Loucy (cell line): ENCODE measurements at regions not wholly inside any gene's neighbourhood (a gene's known extent, or its start where the extent isn't known, plus 50 kb on each side); places are given as distances from the start of the nearest gene placed in this dataset.

ENCODE experiments used
- H2AFZ ChIP-seq: fragments of 200-600 bp; sonication (generic); 2 replicates; pipeline ENCODE4 v1.6.0; 2016; ENCODE audit warnings: antibody characterized with exemption, mild to moderate bottlenecking, low read length, moderate library complexity
- H3F3A ChIP-seq: fragments of 200-600 bp; 2 replicates; pipeline ENCODE4 v1.6.0; 2016; ENCODE audit warnings: antibody characterized with exemption, low read depth, mild to moderate bottlenecking
- H3K27me3 ChIP-seq: fragments of 200-600 bp; sonication (generic); 2 replicates; pipeline ENCODE4 v1.6.1; 2014; ENCODE audit warnings: low read length, mild to moderate bottlenecking; ENCODE audit not compliant: insufficient read depth, poor library complexity, severe bottlenecking
- H3K36me3 ChIP-seq: fragments of 200-600 bp; sonication (generic); 2 replicates; pipeline ENCODE4 v1.6.1; 2016; ENCODE audit warnings: low read length; ENCODE audit not compliant: insufficient read depth
- H3K4me1 ChIP-seq: fragments of 200-600 bp; sonication (generic); 2 replicates; pipeline ENCODE4 v1.5.1; 2014; ENCODE audit warnings: low read length, mild to moderate bottlenecking; ENCODE audit not compliant: insufficient read depth, poor library complexity, severe bottlenecking
- H3K4me2 ChIP-seq: fragments of 200-600 bp; sonication (generic); 2 replicates; pipeline ENCODE4 v1.6.0; 2014; ENCODE audit warnings: antibody characterized with exemption, low read length, low read depth, mild to moderate bottlenecking; ENCODE audit not compliant: poor library complexity, severe bottlenecking
- H3K4me3 ChIP-seq: fragments of 200-600 bp; sonication (generic); 2 replicates; pipeline ENCODE4 v1.5.1; 2014; ENCODE audit warnings: low read length, mild to moderate bottlenecking, mixed read lengths; ENCODE audit not compliant: poor library complexity, severe bottlenecking
- H3K79me2 ChIP-seq: fragments of 200-600 bp; sonication (generic); 2 replicates; pipeline ENCODE4 v1.6.1; 2014; ENCODE audit warnings: low read length; ENCODE audit not compliant: insufficient read depth
- H3K9ac ChIP-seq: fragments of 200-600 bp; sonication (generic); 2 replicates; pipeline ENCODE4 v1.6.0; 2014; ENCODE audit warnings: mild to moderate bottlenecking, low read depth, low read length, moderate library complexity; ENCODE audit not compliant: poor library complexity, severe bottlenecking
- H3K9me2 ChIP-seq: fragments of 200-600 bp; sonication (generic); replicated peaks from 2 replicates; pipeline ENCODE4 v1.6.1; 2016; ENCODE audit warnings: low read depth, low read length, mixed read lengths
- H3K9me3 ChIP-seq: fragments of 200-600 bp; sonication (generic); 2 replicates; pipeline ENCODE4 v1.6.1; 2014; ENCODE audit warnings: mild to moderate bottlenecking, antibody characterized with exemption, low read length, low read depth; ENCODE audit not compliant: insufficient read depth
- H4K20me1 ChIP-seq: fragments of 200-600 bp; sonication (generic); 2 replicates; pipeline ENCODE4 v1.6.0; 2014; ENCODE audit warnings: antibody characterized with exemption, low read length, mild to moderate bottlenecking; ENCODE audit not compliant: insufficient read depth, poor library complexity, severe bottlenecking
- EZH2phosphoT487 ChIP-seq: fragments of 200-600 bp; IDR thresholded peaks from 2 replicates; pipeline ENCODE4 v1.6.1; 2018; ENCODE audit warnings: antibody characterized with exemption, mild to moderate bottlenecking, moderate library complexity, borderline replicate concordance
- TF ChIP-seq, protein P1 (sequence below): fragments of 200-600 bp; sonication (generic); conservative IDR thresholded peaks from 2 replicates; pipeline ENCODE4 v1.5.1; 2014; ENCODE audit warnings: mild to moderate bottlenecking, antibody characterized with exemption, low read length

DNA sequence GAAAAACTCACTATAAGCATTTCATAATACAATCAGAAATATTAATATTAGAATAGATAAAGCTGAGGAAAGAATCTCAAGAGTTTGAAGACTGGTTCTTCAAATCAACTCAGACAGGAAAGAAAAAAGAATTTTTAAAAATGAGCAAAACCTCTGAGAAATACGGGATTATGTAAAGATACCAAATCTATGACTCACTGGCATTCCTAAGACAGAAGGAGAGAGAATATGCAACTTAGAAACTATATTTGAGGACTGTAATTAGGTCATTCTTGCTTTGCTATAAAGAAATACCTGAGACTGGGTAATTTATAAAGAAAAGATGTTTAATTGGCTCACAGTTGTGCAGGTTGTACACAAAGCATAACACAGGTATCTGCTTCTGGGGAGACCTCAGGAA, 665.1 kb downstream of the RNF144B start:
- H3K9me2 ChIP-seq: no peaks in the 10 kb centered on the region
- H2AFZ ChIP-seq: no peak overlapping the region
- H3K4me3 ChIP-seq: no peak overlapping the region
- H3K36me3 ChIP-seq: no peaks in the 10 kb centered on the region
- H3K79me2 ChIP-seq: no peaks in the 10 kb centered on the region
- no peak overlapping the region for H3K4me2 ChIP-seq
- H4K20me1 ChIP-seq: no peaks in the 10 kb centered on the region
- H3F3A ChIP-seq: no peaks in the 10 kb centered on the region
- 0 out of 2 replicates have a peak, but pooled peaks cover 7% of the 10 kb centered on the region for H3K9me3 ChIP-seq
- H3K4me1 ChIP-seq: no peaks in the 10 kb centered on the region
- H3K27me3 ChIP-seq: no peaks in the 10 kb centered on the region
- TF ChIP-seq EZH2phosphoT487: no peak
- TF ChIP-seq, protein P1, sequence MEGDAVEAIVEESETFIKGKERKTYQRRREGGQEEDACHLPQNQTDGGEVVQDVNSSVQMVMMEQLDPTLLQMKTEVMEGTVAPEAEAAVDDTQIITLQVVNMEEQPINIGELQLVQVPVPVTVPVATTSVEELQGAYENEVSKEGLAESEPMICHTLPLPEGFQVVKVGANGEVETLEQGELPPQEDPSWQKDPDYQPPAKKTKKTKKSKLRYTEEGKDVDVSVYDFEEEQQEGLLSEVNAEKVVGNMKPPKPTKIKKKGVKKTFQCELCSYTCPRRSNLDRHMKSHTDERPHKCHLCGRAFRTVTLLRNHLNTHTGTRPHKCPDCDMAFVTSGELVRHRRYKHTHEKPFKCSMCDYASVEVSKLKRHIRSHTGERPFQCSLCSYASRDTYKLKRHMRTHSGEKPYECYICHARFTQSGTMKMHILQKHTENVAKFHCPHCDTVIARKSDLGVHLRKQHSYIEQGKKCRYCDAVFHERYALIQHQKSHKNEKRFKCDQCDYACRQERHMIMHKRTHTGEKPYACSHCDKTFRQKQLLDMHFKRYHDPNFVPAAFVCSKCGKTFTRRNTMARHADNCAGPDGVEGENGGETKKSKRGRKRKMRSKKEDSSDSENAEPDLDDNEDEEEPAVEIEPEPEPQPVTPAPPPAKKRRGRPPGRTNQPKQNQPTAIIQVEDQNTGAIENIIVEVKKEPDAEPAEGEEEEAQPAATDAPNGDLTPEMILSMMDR: no peak
- H3K9ac ChIP-seq: no peak overlapping the region

DNA sequence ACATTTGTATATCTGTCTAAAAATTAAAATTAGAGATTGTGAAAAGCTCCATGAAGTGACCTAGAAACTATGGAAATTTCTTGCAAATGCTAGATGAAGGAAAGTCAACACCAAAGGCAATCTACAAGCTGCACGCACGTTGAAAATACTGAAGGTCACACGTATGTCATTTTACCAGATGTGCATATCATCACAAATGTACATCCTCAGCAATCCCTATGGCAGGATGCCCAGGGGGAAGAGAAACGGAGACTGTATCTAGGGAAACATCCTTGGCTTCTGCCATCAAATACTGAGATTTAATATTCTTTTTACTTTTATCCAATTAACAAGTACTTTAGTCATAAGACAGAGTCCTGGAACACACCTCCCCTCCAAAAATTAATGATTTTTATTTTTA, 672.0 kb downstream of the RNF144B start:
- H3K9me3 ChIP-seq: no peaks in the 10 kb centered on the region
- H2AFZ ChIP-seq: no peak overlapping the region
- no peaks in the 10 kb centered on the region for H4K20me1 ChIP-seq
- H3K36me3 ChIP-seq: no peaks in the 10 kb centered on the region
- no peak overlapping the region for H3K4me2 ChIP-seq
- no peak overlapping the region for H3K9ac ChIP-seq
- no peaks in the 10 kb centered on the region for H3K79me2 ChIP-seq
- H3K27me3 ChIP-seq: no peaks in the 10 kb centered on the region
- no peaks in the 10 kb centered on the region for H3K9me2 ChIP-seq
- no peak overlapping the region for H3K4me3 ChIP-seq
- TF ChIP-seq EZH2phosphoT487: no peak
- TF ChIP-seq, protein P1: no peak
- no peaks in the 10 kb centered on the region for H3K4me1 ChIP-seq
- no peaks in the 10 kb centered on the region for H3F3A ChIP-seq

DNA sequence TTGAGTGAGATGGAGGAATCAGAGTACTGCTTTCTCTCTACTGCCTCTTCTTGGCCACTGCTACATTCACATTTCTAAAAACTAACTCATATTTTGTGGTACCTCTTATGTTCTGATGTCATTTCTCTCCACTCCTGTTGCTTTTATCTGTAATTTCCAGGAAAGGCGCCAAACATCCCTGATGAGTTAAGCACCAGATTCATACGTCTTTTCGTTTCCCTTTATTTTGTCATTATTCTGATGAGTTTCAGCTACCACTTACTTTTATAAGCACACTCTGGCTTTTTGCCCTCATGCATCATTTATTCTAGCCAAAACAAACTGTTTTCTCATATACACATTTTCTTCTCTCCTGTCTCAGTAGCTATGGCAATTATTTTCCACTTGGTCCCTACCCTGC, 680.0 kb downstream of the RNF144B start:
- Histone ChIP-seq H4K20me1 (no peaks in the 10 kb centered on the region), H2AFZ (no peak overlapping the region)

More for the DNA sequence above, 680.0 kb downstream of the RNF144B start:
- no peaks in the 10 kb centered on the region for H3K9me2 ChIP-seq
- H3K9ac ChIP-seq: no peak overlapping the region
- TF ChIP-seq, protein P1: no peak
- no peaks in the 10 kb centered on the region for H3F3A ChIP-seq
- H3K27me3 ChIP-seq: no peaks in the 10 kb centered on the region
- no peaks in the 10 kb centered on the region for H3K79me2 ChIP-seq
- H3K4me2 ChIP-seq: no peak overlapping the region
- H3K4me1 ChIP-seq: no peaks in the 10 kb centered on the region
- no peaks in the 10 kb centered on the region for H3K9me3 ChIP-seq
- no peaks in the 10 kb centered on the region for H3K36me3 ChIP-seq
- H3K4me3 ChIP-seq: no peak overlapping the region
